ENCODE measurements at regions not wholly inside any gene's neighbourhood (a gene's known extent, or its start where the extent isn't known, plus 50 kb on each side); places are given as distances from the start of the nearest gene placed in this dataset.
"Not testable (repeated sequence)": the region's sequence is repeated elsewhere in the genome, so short reads cannot be mapped to it uniquely, and the experiment has no call there.

GRCh38 chr9:3743901-3744413 lies 218.2 kb upstream of the RFX3 start:
- H3K27ac ChIP-seq (ENCODE audit: low read length) = no peak overlapping the region
- H3K4me3 ChIP-seq (ENCODE audit: low read length) = no peak overlapping the region
- no peaks in the 10 kb centered on the region for H3K36me3 ChIP-seq (ENCODE audit: insufficient read depth, low read depth, low read length)

GRCh38 chr9:3742586-3742985 lies 216.8 kb upstream of the RFX3 start:
- Histone ChIP-seq H3K9me3 (ENCODE audit: insufficient read depth, low read depth, low read length) (no peaks in the 10 kb centered on the region), H3K9ac (ENCODE audit: low read depth, low read length) (no peak overlapping the region), H3K36me3 (ENCODE audit: insufficient read depth, low read depth, low read length) (no peaks in the 10 kb centered on the region), H3K27ac (ENCODE audit: low read length) (no peak overlapping the region), H3K4me1 (ENCODE audit: insufficient read depth, low read length) (peaks cover 23% of the 10 kb centered on the region), H3K4me3 (ENCODE audit: low read length) (no peak overlapping the region), H3K27me3 (ENCODE audit: insufficient read depth, low read length) (no peaks in the 10 kb centered on the region)

More at GRCh38 chr9:3743901-3744413, 218.2 kb upstream of the RFX3 start:
- H3K9ac ChIP-seq (ENCODE audit: low read depth, low read length) = no peak overlapping the region
- H3K9me3 ChIP-seq (ENCODE audit: insufficient read depth, low read depth, low read length) = no peaks in the 10 kb centered on the region
- no peaks in the 10 kb centered on the region for H3K27me3 ChIP-seq (ENCODE audit: insufficient read depth, low read length)
- peaks cover 23% of the 10 kb centered on the region for H3K4me1 ChIP-seq (ENCODE audit: insufficient read depth, low read length)

- no peak overlapping the region for H3K9ac ChIP-seq (ENCODE audit: low read depth, low read length)
- H3K36me3 ChIP-seq (ENCODE audit: insufficient read depth, low read depth, low read length) = no peaks in the 10 kb centered on the region
- no peak overlapping the region for H3K4me3 ChIP-seq (ENCODE audit: low read length)
These were observed 215.9 kb upstream of the RFX3 start for GRCh38 chr9:3741729-3742128.

GRCh38 chr9:3740690-3741419 lies 215.1 kb upstream of the RFX3 start:
- Histone ChIP-seq H3K36me3 (ENCODE audit: insufficient read depth, low read depth, low read length) (no peaks in the 10 kb centered on the region), H3K4me3 (ENCODE audit: low read length) (no peak overlapping the region), H3K4me1 (ENCODE audit: insufficient read depth, low read length) (peaks cover 23% of the 10 kb centered on the region), H3K27ac (ENCODE audit: low read length) (no peak overlapping the region), H3K9me3 (ENCODE audit: insufficient read depth, low read depth, low read length) (no peaks in the 10 kb centered on the region), H3K9ac (ENCODE audit: low read depth, low read length) (no peak overlapping the region), H3K27me3 (ENCODE audit: insufficient read depth, low read length) (no peaks in the 10 kb centered on the region)

More at GRCh38 chr9:3741729-3742128, 215.9 kb upstream of the RFX3 start:
- H3K27ac ChIP-seq (ENCODE audit: low read length) = no peak overlapping the region
- H3K27me3 ChIP-seq (ENCODE audit: insufficient read depth, low read length) = no peaks in the 10 kb centered on the region
- peaks cover 23% of the 10 kb centered on the region for H3K4me1 ChIP-seq (ENCODE audit: insufficient read depth, low read length)
- no peaks in the 10 kb centered on the region for H3K9me3 ChIP-seq (ENCODE audit: insufficient read depth, low read depth, low read length)

GRCh38 chr9:3736161-3736560 lies 210.4 kb upstream of the RFX3 start:
- H3K4me3 ChIP-seq (ENCODE audit: low read length) = no peak overlapping the region
- H3K4me1 ChIP-seq (ENCODE audit: insufficient read depth, low read length) = peaks cover 5% of the 10 kb centered on the region; the same call in 1 of the 2 replicates
- no peak overlapping the region for H3K27ac ChIP-seq (ENCODE audit: low read length)
- H3K36me3 ChIP-seq (ENCODE audit: insufficient read depth, low read depth, low read length) = no peaks in the 10 kb centered on the region
- H3K9me3 ChIP-seq (ENCODE audit: insufficient read depth, low read depth, low read length) = no peaks in the 10 kb centered on the region
- H3K27me3 ChIP-seq (ENCODE audit: insufficient read depth, low read length) = no peaks in the 10 kb centered on the region
- H3K9ac ChIP-seq (ENCODE audit: low read depth, low read length) = no peak overlapping the region

GRCh38 chr9:3735251-3735650 lies 209.4 kb upstream of the RFX3 start:
- Histone ChIP-seq H3K4me3 (ENCODE audit: low read length) (no peak overlapping the region), H3K27me3 (ENCODE audit: insufficient read depth, low read length) (no peaks in the 10 kb centered on the region), H3K9ac (ENCODE audit: low read depth, low read length) (no peak overlapping the region), H3K36me3 (ENCODE audit: insufficient read depth, low read depth, low read length) (no peaks in the 10 kb centered on the region), H3K27ac (ENCODE audit: low read length) (no peak overlapping the region), H3K4me1 (ENCODE audit: insufficient read depth, low read length) (no peaks in the 10 kb centered on the region), H3K9me3 (ENCODE audit: insufficient read depth, low read depth, low read length) (no peaks in the 10 kb centered on the region)

- H3K27ac ChIP-seq (ENCODE audit: low read length); H3K9ac ChIP-seq (ENCODE audit: low read depth, low read length); H3K4me1 ChIP-seq (ENCODE audit: insufficient read depth, low read length); H3K4me3 ChIP-seq (ENCODE audit: low read length); H3K36me3 ChIP-seq (ENCODE audit: insufficient read depth, low read depth, low read length); H3K27me3 ChIP-seq (ENCODE audit: insufficient read depth, low read length); H3K9me3 ChIP-seq (ENCODE audit: insufficient read depth, low read depth, low read length): not testable (repeated sequence)
These were observed 207.9 kb upstream of the RFX3 start for GRCh38 chr9:3733527-3734262.

GRCh38 chr9:3733039-3733408 lies 207.2 kb upstream of the RFX3 start:
- Histone ChIP-seq H3K4me1 (ENCODE audit: insufficient read depth, low read length) (no peaks in the 10 kb centered on the region), H3K27me3 (ENCODE audit: insufficient read depth, low read length) (no peaks in the 10 kb centered on the region), H3K36me3 (ENCODE audit: insufficient read depth, low read depth, low read length) (no peaks in the 10 kb centered on the region), H3K27ac (ENCODE audit: low read length) (no peak overlapping the region), H3K4me3 (ENCODE audit: low read length) (no peak overlapping the region), H3K9ac (ENCODE audit: low read depth, low read length) (no peak overlapping the region), H3K9me3 (ENCODE audit: insufficient read depth, low read depth, low read length) (no peaks in the 10 kb centered on the region)

- Histone ChIP-seq H3K27ac (ENCODE audit: low read length) (no peak overlapping the region), H3K4me3 (ENCODE audit: low read length) (no peak overlapping the region), H3K27me3 (ENCODE audit: insufficient read depth, low read length) (no peaks in the 10 kb centered on the region), H3K4me1 (ENCODE audit: insufficient read depth, low read length) (no peaks in the 10 kb centered on the region), H3K9me3 (ENCODE audit: insufficient read depth, low read depth, low read length) (no peaks in the 10 kb centered on the region), H3K36me3 (ENCODE audit: insufficient read depth, low read depth, low read length) (no peaks in the 10 kb centered on the region), H3K9ac (ENCODE audit: low read depth, low read length) (no peak overlapping the region)
These were observed 206.6 kb upstream of the RFX3 start for GRCh38 chr9:3732077-3733038.

GRCh38 chr9:3730511-3730922 lies 204.7 kb upstream of the RFX3 start:
- H3K27me3 ChIP-seq (ENCODE audit: insufficient read depth, low read length) = no peaks in the 10 kb centered on the region
- no peak overlapping the region for H3K27ac ChIP-seq (ENCODE audit: low read length)
- no peak overlapping the region for H3K4me3 ChIP-seq (ENCODE audit: low read length)

GRCh38 chr9:3721096-3721495 lies 195.3 kb upstream of the RFX3 start:
- H3K4me1 ChIP-seq (ENCODE audit: insufficient read depth, low read length) = no peaks in the 10 kb centered on the region
- H3K36me3 ChIP-seq (ENCODE audit: insufficient read depth, low read depth, low read length) = no peaks in the 10 kb centered on the region
- no peaks in the 10 kb centered on the region for H3K9me3 ChIP-seq (ENCODE audit: insufficient read depth, low read depth, low read length)
- no peaks in the 10 kb centered on the region for H3K27me3 ChIP-seq (ENCODE audit: insufficient read depth, low read length)
- no peak overlapping the region for H3K4me3 ChIP-seq (ENCODE audit: low read length)
- no peak overlapping the region for H3K9ac ChIP-seq (ENCODE audit: low read depth, low read length)
- no peak overlapping the region for H3K27ac ChIP-seq (ENCODE audit: low read length)

More at GRCh38 chr9:3730511-3730922, 204.7 kb upstream of the RFX3 start:
- Histone ChIP-seq H3K36me3 (ENCODE audit: insufficient read depth, low read depth, low read length) (no peaks in the 10 kb centered on the region), H3K9ac (ENCODE audit: low read depth, low read length) (no peak overlapping the region), H3K4me1 (ENCODE audit: insufficient read depth, low read length) (no peaks in the 10 kb centered on the region), H3K9me3 (ENCODE audit: insufficient read depth, low read depth, low read length) (no peaks in the 10 kb centered on the region)
